Skeletal muscle satellite cell (primary cell): ENCODE measurements at regions not wholly inside any gene's neighbourhood (a gene's known extent, or its start where the extent isn't known, plus 50 kb on each side); places are given as distances from the start of the nearest gene placed in this dataset.

ENCODE experiments used
- H3K27me3 ChIP-seq: 2 replicates; pipeline ENCODE4 v1.7.0; 2013; ENCODE audit warnings: low read length; ENCODE audit not compliant: control insufficient read depth, insufficient read depth
- H3K36me3 ChIP-seq: 2 replicates; pipeline ENCODE4 v1.7.0; 2013; ENCODE audit warnings: mild to moderate bottlenecking, control low read depth, low read length; ENCODE audit not compliant: insufficient read depth
- H3K4me1 ChIP-seq: 2 replicates; pipeline ENCODE4 v1.7.0; 2013; ENCODE audit warnings: low read length; ENCODE audit not compliant: control insufficient read depth, insufficient read depth
- H3K4me2 ChIP-seq: 2 replicates; pipeline ENCODE4 v1.7.0; 2013; ENCODE audit warnings: mild to moderate bottlenecking, low read length
- H3K4me3 ChIP-seq: 2 replicates; pipeline ENCODE4 v1.7.0; 2013; ENCODE audit warnings: low read length
- H3K9ac ChIP-seq: 2 replicates; pipeline ENCODE4 v1.7.0; 2013; ENCODE audit warnings: mild to moderate bottlenecking, low read depth, low read length, moderate library complexity
- H3K9me3 ChIP-seq: replicated peaks from 2 replicates; pipeline ENCODE4 v1.7.0; 2013; ENCODE audit warnings: mild to moderate bottlenecking, control low read depth, low read length

DNA sequence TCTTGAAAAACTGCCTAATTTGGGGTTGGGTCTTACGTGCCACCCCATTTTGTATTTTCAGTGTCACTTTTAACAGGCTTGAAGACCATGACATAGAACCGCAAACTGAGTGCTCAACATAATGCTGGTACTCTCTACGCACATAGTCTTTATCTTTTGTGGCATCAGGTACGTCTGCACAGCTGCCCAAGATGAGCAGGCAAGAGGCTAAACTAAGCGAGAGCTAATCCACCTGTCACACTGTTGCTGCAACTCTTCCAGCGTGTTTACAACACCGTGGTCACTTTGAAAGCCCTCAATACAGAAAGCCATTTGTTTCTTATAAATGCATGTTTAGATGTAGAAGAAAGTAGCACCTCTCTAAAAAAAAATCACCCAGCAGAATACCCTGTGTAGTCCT lies 270.0 kb upstream of the TCF4 start:
- H3K9ac ChIP-seq: peak overlapping the region; percentile 43

DNA sequence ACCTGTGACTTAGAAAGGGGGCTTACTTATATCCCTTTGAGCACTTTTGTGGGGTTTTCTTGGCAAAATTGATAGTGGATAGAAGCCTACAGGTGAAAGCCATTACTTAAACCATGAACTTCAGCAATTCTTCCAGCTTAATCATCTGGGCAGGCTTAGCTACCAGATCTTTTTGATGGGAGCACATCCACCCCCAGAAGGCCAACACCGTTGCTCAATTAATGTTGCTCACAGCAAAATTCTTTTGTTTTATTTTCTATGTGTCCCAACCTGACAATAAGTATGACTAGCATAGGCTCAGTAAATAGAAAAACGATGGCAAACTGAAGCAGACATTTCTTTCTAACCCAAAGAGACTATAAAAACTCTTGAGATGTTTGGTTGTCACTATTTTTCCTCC lies 269.4 kb upstream of the TCF4 start:
- no peak overlapping the region for H3K4me3 ChIP-seq
- peak overlapping the region; percentile 91 for H3K4me2 ChIP-seq
- H3K36me3 ChIP-seq: no peaks in the 10 kb centered on the region
- peaks cover 33% of the 10 kb centered on the region for H3K4me1 ChIP-seq
- no peak overlapping the region for H3K9ac ChIP-seq
- no peaks in the 10 kb centered on the region for H3K27me3 ChIP-seq
- no peaks in the 10 kb centered on the region for H3K9me3 ChIP-seq

More for the DNA sequence above, 270.0 kb upstream of the TCF4 start:
- peak overlapping the region; percentile 91 for H3K4me2 ChIP-seq
- H3K9me3 ChIP-seq: no peaks in the 10 kb centered on the region
- H3K4me3 ChIP-seq: peak overlapping the region; percentile 69
- no peaks in the 10 kb centered on the region for H3K36me3 ChIP-seq
- no peaks in the 10 kb centered on the region for H3K27me3 ChIP-seq
- peaks cover 36% of the 10 kb centered on the region for H3K4me1 ChIP-seq

- Histone ChIP-seq H3K9me3 (no peaks in the 10 kb centered on the region), H3K9ac (no peak overlapping the region), H3K4me3 (no peak overlapping the region), H3K4me1 (peaks cover 33% of the 10 kb centered on the region), H3K36me3 (no peaks in the 10 kb centered on the region), H3K4me2 (peak overlapping the region; percentile 41), H3K27me3 (no peaks in the 10 kb centered on the region)
These were observed 268.7 kb upstream of the TCF4 start for GRCh38 chr18:55856679-55857078.

DNA sequence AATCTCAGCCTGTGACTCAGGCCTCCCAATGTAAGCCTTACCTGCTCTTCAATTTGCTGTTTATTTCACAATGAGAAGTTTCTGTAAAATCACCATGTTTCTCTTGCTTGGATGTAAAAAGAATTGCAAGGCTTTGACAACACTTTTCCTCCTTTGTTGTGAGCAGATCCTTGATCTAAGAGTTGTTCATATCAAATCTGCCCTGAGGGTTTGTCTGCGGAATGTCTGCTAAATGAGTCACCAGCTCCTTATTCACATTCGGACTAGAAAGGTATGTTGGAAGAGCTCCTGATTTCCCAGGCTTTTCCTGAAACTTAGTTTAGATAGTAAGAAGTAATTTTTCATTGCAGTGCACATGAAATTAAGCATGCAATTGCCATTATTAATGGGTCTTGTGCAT lies 268.2 kb upstream of the TCF4 start:
- H3K27me3 ChIP-seq: no peaks in the 10 kb centered on the region
- H3K4me3 ChIP-seq: no peak overlapping the region
- H3K36me3 ChIP-seq: no peaks in the 10 kb centered on the region
- no peaks in the 10 kb centered on the region for H3K9me3 ChIP-seq
- H3K9ac ChIP-seq: no peak overlapping the region
- peak overlapping the region; percentile 41 for H3K4me2 ChIP-seq
- peaks cover 33% of the 10 kb centered on the region for H3K4me1 ChIP-seq

DNA sequence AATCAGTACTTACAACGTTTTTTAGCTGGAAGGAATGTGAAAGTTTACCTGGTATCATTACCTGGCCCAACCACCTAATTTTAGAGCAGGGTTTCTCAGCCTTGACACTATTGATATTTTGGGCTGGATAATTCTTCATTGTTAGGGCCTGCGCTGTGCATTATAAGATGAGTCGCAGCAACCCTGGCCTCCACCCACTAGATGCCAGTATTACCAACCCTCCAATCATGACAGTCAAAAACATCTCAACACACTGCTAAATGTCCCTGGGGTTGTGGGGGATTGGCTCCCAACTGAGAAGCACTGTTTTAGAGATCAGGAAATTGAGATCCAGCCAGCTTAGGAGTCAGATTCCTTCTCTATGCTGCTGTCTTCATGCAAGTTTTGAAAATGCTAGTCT lies 265.3 kb upstream of the TCF4 start:
- Histone ChIP-seq H3K9me3 (no peaks in the 10 kb centered on the region), H3K36me3 (no peaks in the 10 kb centered on the region), H3K9ac (no peak overlapping the region), H3K27me3 (no peaks in the 10 kb centered on the region), H3K4me3 (no peak overlapping the region), H3K4me1 (peaks cover 18% of the 10 kb centered on the region), H3K4me2 (no peak overlapping the region)

GRCh38 chr18:55850904-55851303 lies 262.9 kb upstream of the TCF4 start:
- H3K9ac ChIP-seq: no peak overlapping the region
- no peak overlapping the region for H3K4me2 ChIP-seq
- H3K4me1 ChIP-seq: peaks cover 2% of the 10 kb centered on the region
- H3K9me3 ChIP-seq: no peaks in the 10 kb centered on the region
- H3K36me3 ChIP-seq: no peaks in the 10 kb centered on the region
- no peak overlapping the region for H3K4me3 ChIP-seq
- H3K27me3 ChIP-seq: no peaks in the 10 kb centered on the region

GRCh38 chr18:55849391-55849790 lies 261.4 kb upstream of the TCF4 start:
- no peak overlapping the region for H3K9ac ChIP-seq
- no peak overlapping the region for H3K4me3 ChIP-seq

GRCh38 chr18:55847960-55848359 lies 260.0 kb upstream of the TCF4 start:
- Histone ChIP-seq H3K27me3 (no peaks in the 10 kb centered on the region), H3K36me3 (no peaks in the 10 kb centered on the region), H3K4me3 (no peak overlapping the region), H3K9ac (no peak overlapping the region), H3K4me2 (no peak overlapping the region), H3K9me3 (no peaks in the 10 kb centered on the region), H3K4me1 (no peaks in the 10 kb centered on the region)

More at GRCh38 chr18:55849391-55849790, 261.4 kb upstream of the TCF4 start:
- Histone ChIP-seq H3K4me2 (no peak overlapping the region), H3K4me1 (no peaks in the 10 kb centered on the region), H3K36me3 (no peaks in the 10 kb centered on the region), H3K27me3 (no peaks in the 10 kb centered on the region), H3K9me3 (no peaks in the 10 kb centered on the region)

GRCh38 chr18:55845221-55845620 lies 257.2 kb upstream of the TCF4 start:
- Histone ChIP-seq H3K9ac (no peak overlapping the region), H3K27me3 (no peaks in the 10 kb centered on the region), H3K9me3 (no peaks in the 10 kb centered on the region), H3K36me3 (no peaks in the 10 kb centered on the region), H3K4me3 (no peak overlapping the region), H3K4me2 (no peak overlapping the region), H3K4me1 (no peaks in the 10 kb centered on the region)

DNA sequence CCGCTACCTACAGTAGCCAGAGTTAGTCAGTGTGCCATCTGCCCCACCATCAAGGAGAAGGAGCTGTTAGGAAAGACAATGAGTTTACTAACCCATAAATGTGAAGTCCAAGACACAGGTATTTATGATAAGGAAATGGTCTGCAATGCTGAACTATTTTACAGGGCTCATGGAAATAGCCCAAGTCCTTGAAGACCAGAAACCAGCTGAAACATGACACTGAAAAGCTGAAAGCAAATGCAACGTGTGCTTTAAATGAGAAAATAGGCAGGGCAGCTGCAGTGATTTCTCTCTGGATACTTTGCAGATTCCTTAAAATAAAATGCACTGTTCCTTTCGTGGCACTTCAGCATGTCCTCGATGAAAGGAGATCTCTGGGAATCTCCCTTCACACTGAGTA lies 256.4 kb upstream of the TCF4 start:
- Histone ChIP-seq H3K4me3 (no peak overlapping the region), H3K4me2 (no peak overlapping the region), H3K9ac (no peak overlapping the region), H3K36me3 (no peaks in the 10 kb centered on the region), H3K9me3 (no peaks in the 10 kb centered on the region), H3K27me3 (no peaks in the 10 kb centered on the region), H3K4me1 (peaks cover 5% of the 10 kb centered on the region)

GRCh38 chr18:55841314-55841713 lies 253.3 kb upstream of the TCF4 start:
- H3K36me3 ChIP-seq: no peaks in the 10 kb centered on the region
- peaks cover 13% of the 10 kb centered on the region for H3K4me1 ChIP-seq
- H3K4me3 ChIP-seq: no peak overlapping the region
- no peaks in the 10 kb centered on the region for H3K9me3 ChIP-seq
- H3K4me2 ChIP-seq: no peak overlapping the region
- no peak overlapping the region for H3K9ac ChIP-seq
- H3K27me3 ChIP-seq: no peaks in the 10 kb centered on the region

DNA sequence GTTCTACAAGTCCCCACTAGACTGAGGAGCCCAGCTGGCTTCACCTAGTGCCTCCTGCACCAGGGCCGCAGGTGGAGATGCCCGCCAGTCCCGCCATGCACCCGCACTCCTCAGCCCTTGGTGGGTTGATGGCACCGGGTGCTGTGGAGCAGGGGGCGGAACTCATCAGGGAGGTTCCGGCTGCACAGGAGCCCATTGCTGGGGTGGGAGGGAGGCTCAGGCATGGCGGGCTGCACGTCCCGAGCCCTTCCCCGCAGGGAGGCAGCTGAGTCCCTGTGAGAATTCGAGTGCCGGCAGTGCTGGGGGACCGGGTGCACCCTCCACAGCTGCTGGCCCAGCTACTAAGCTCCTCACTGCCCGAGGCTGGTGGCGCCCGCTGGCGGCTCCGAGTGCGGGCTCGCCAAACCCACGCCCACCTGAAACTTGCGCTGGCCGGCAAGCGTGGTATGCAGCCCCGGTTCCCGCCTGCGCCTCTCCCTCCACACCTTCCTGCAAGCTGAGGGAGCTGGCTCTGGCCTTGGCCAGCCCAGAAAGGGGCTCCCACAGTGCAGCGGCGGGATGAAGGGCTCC lies 252.7 kb upstream of the TCF4 start:
- Histone ChIP-seq H3K4me2 (no peak overlapping the region), H3K27me3 (no peaks in the 10 kb centered on the region), H3K4me3 (no peak overlapping the region), H3K4me1 (peaks cover 13% of the 10 kb centered on the region), H3K36me3 (no peaks in the 10 kb centered on the region), H3K9me3 (no peaks in the 10 kb centered on the region), H3K9ac (no peak overlapping the region)
